ENCODE measurements at regions not wholly inside any gene's neighbourhood (a gene's known extent, or its start where the extent isn't known, plus 50 kb on each side); places are given as distances from the start of the nearest gene placed in this dataset.

- no peak overlapping the region for H2AFZ ChIP-seq (replicated peaks; ENCODE audit: low read length, poor library complexity)
- H2AK5ac ChIP-seq (ENCODE audit: low read depth, low read length), result no peak overlapping the region
- no peak overlapping the region for H3K23ac ChIP-seq (ENCODE audit: low read depth, low read length)
- no peak overlapping the region for H4K5ac ChIP-seq (ENCODE audit: low read depth, low read length)
- intact Hi-C loops (cut with micrococcal nuclease) (no loop called here), in situ Hi-C loops (cut with MboI; ENCODE audit: low sequenced_read_pairs) (no loop called here), dilution Hi-C loops (cut with HindIII; ENCODE audit: low sequenced_read_pairs, unreplicated experiment) (no loop called here)
- H3K36me3 ChIP-seq (ENCODE audit: control insufficient read depth, insufficient read depth, low read length), result no peaks in the 10 kb centered on the region
- H4K8ac ChIP-seq (ENCODE audit: low read depth in 2 of 2, low read length in 2 of 2), result no peak overlapping the region
- no peak overlapping the region for H3K14ac ChIP-seq (replicated peaks; ENCODE audit: low read depth, low read length)
- DNase-seq (no peak), ATAC-seq (ENCODE audit: low read depth) (no peak)
- H3K4me2 ChIP-seq (ENCODE audit: low read depth, low read length), result no peak overlapping the region
- no peak overlapping the region for H4K91ac ChIP-seq (ENCODE audit: insufficient read depth, low read depth, low read length)
- H3K27ac ChIP-seq (ENCODE audit: insufficient read depth, low read length), result no peak overlapping the region
- H3K56ac ChIP-seq (ENCODE audit: extremely low read depth, insufficient read depth, low read length), result no peak overlapping the region
- no peak overlapping the region for H3K9ac ChIP-seq (ENCODE audit: low read depth, low read length)
- no peaks in the 10 kb centered on the region for H3K9me3 ChIP-seq (ENCODE audit: control insufficient read depth, insufficient read depth, low read length)
- H3K18ac ChIP-seq (ENCODE audit: low read depth, low read length), result no peak overlapping the region
- no peak overlapping the region for H2BK20ac ChIP-seq (ENCODE audit: low read depth, low read length)
- H3K4ac ChIP-seq (ENCODE audit: low read depth, low read length), result no peak overlapping the region
- H2BK120ac ChIP-seq (ENCODE audit: low read depth, low read length), result no peak overlapping the region
- H2BK5ac ChIP-seq (ENCODE audit: low read depth, low read length, poor library complexity, severe bottlenecking), result no peak overlapping the region
- no peaks in the 10 kb centered on the region for H3K9me1 ChIP-seq (ENCODE audit: insufficient read depth, low read length)
- TF ChIP-seq ELK1 (IDR thresholded peaks at IDR 0.05; ENCODE audit: borderline replicate concordance, low read depth, low read length) (no peak), CHD1 (IDR thresholded peaks at IDR 0.05; ENCODE audit: low read depth, low read length) (no peak), CTCF (conservative IDR thresholded peaks at IDR 0.05; ENCODE audit: low read depth, low read length) (no peak), RAD21 (IDR thresholded peaks at IDR 0.05; ENCODE audit: low read length) (no peak), USF2 (IDR thresholded peaks at IDR 0.05; ENCODE audit: low read depth, low read length) (no peak), RFX5 (IDR thresholded peaks at IDR 0.05; ENCODE audit: low read depth, low read length) (no peak)
- no peaks in the 10 kb centered on the region for H3K79me1 ChIP-seq (ENCODE audit: low read depth in 1 of 2, low read length in 2 of 2)
- WGBS, 2 experiments (ENCODE audit: extremely low coverage in 2 of 2, insufficient read length in 1 of 2), result no CpG with 5 or more reads among the region's 4 CpGs
- no peaks in the 10 kb centered on the region for H3K27me3 ChIP-seq (ENCODE audit: control insufficient read depth, insufficient read depth, low read length)
- BruUV-seq (replicated peaks), result no TSS peak
- no peaks in the 10 kb centered on the region for H4K20me1 ChIP-seq (ENCODE audit: insufficient read depth, low read length)
- no peaks in the 10 kb centered on the region for H3K4me1 ChIP-seq (ENCODE audit: control insufficient read depth, insufficient read depth, low read length)
- H3K4me3 ChIP-seq (ENCODE audit: insufficient read depth, low read depth, low read length), result no peak overlapping the region
- ChIA-PET CTCF (no interaction called here), POLR2A (ENCODE audit: unreplicated experiment) (no interaction called here)
- H2AK9ac ChIP-seq (replicated peaks; ENCODE audit: low read depth, low read length, poor library complexity), result no peak overlapping the region
- no peak overlapping the region for H2BK15ac ChIP-seq (ENCODE audit: low read depth, low read length)
These were observed 94.4 kb upstream of the FAM174B start for GRCh38 chr15:92749946-92750345.
